ENCODE measurements at regions not wholly inside any gene's neighbourhood (a gene's known extent, or its start where the extent isn't known, plus 50 kb on each side); places are given as distances from the start of the nearest gene placed in this dataset.

DNA sequence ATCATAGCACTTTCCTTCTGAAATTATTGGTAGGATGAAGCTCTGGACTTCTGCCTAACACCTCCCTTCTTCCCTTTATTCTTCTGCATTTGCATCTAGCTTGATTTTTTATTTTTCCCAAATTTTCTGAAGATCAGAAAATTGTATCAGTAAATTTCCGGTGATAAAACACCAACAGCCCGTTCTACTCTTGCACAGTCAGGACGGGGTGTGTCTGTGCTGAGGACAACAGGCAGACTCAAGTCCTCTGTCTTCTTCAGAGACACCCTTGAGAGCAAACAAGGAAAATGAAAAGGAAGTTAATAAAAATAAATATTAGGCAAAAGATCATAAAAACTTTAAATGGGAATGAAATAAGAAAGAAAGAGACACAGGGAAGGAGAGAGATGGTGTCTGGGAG lies 120.7 kb downstream of the ARL4C start:
- no peaks in the 10 kb centered on the region for H3K27me3 ChIP-seq (ENCODE audit: insufficient read depth, low read length)
- no CpG with 5 or more reads among the region's 3 CpGs for WGBS (ENCODE audit: extremely low coverage, insufficient read length, low lambda C conversion rate)
- TF ChIP-seq CTCF (conservative IDR thresholded peaks at IDR 0.05), result no peak

More for the DNA sequence above, 120.7 kb downstream of the ARL4C start:
- H2BK120ac ChIP-seq (ENCODE audit: low read depth, low read length, poor library complexity, severe bottlenecking), result no peak overlapping the region
- H3K23me2 ChIP-seq (ENCODE audit: insufficient read length, low read depth, low read length, poor library complexity, severe bottlenecking), result no peaks in the 10 kb centered on the region
- no peak overlapping the region for H3K27ac ChIP-seq (ENCODE audit: insufficient read length, low read depth, low read length)
- no peak overlapping the region for H2BK5ac ChIP-seq (ENCODE audit: insufficient read length, low read length)
- H3K23ac ChIP-seq (ENCODE audit: insufficient read length, low read depth, low read length), result no peak overlapping the region
- no peak overlapping the region for H2BK20ac ChIP-seq (ENCODE audit: low read depth, low read length, poor library complexity, severe bottlenecking)
- peaks cover 0 to 4% (median 0%) of the 10 kb centered on the region in 3 experiments; a peak in 1 of 7 replicates for H3K36me3 Mint-ChIP-seq (ENCODE audit: insufficient read depth in 1 of 3, low read depth in 3 of 3)
- H4K8ac ChIP-seq (replicated peaks; ENCODE audit: insufficient read length, low read depth, low read length), result no peak overlapping the region
- no peaks in the 10 kb centered on the region for H4K20me1 ChIP-seq (ENCODE audit: control insufficient read depth, insufficient read depth, insufficient read length)
- no peaks in the 10 kb centered on the region for H3K79me1 ChIP-seq (ENCODE audit: insufficient read depth, low read depth, low read length, poor library complexity, severe bottlenecking)
- H3K79me2 ChIP-seq (ENCODE audit: insufficient read depth, low read length), result no peaks in the 10 kb centered on the region
- no peak overlapping the region for H3K27ac Mint-ChIP-seq
- no peak overlapping the region for H2AK5ac ChIP-seq (ENCODE audit: insufficient read length, low read length)
- H3K18ac ChIP-seq (ENCODE audit: insufficient read length, low read depth, low read length), result no peak overlapping the region
- H3K14ac ChIP-seq (ENCODE audit: insufficient read depth, low read length), result no peak overlapping the region
- no peak overlapping the region for H2AFZ ChIP-seq (ENCODE audit: low read length)
- H3K9me3 ChIP-seq (ENCODE audit: control insufficient read depth, low read depth, low read length), result no peaks in the 10 kb centered on the region
- no peak overlapping the region for H2BK12ac ChIP-seq (ENCODE audit: insufficient read length, low read depth, low read length)
- H4K5ac ChIP-seq (ENCODE audit: insufficient read length, low read depth, low read length), result no peak overlapping the region
- no peak overlapping the region for H3T11ph ChIP-seq (ENCODE audit: low read length)
- 0 out of 2 replicates have a peak, but pooled peaks cover 3% of the 10 kb centered on the region for H3K4me1 ChIP-seq (ENCODE audit: insufficient read depth, low read length)
- no peaks in the 10 kb centered on the region; a peak in 1 of 5 replicates for H3K9me3 Mint-ChIP-seq
- H3K56ac ChIP-seq (ENCODE audit: insufficient read length, low read depth, low read length), result no peak overlapping the region
- H3K4me3 Mint-ChIP-seq, result no peak overlapping the region
- no peak overlapping the region for H3K9ac ChIP-seq (ENCODE audit: extremely low read depth, insufficient read length, low read length)
- peaks cover 6% of the 10 kb centered on the region for H3K27me3 Mint-ChIP-seq (ENCODE audit: low read depth)
- peaks cover 11 to 13% of the 10 kb centered on the region in 2 experiments for H3K4me1 Mint-ChIP-seq
- DNase-seq, result no peak
- no peak overlapping the region for H2BK15ac ChIP-seq (ENCODE audit: low read depth, low read length)
- no peak overlapping the region for H3K4ac ChIP-seq (ENCODE audit: low read depth, low read length)
- no peak overlapping the region for H4K91ac ChIP-seq (ENCODE audit: insufficient read length, low read depth, low read length)
- H3K4me2 ChIP-seq (ENCODE audit: insufficient read depth, insufficient read length, low read length), result no peak overlapping the region

All from H9 (cell line).